CD4-positive, alpha-beta memory T cell (primary cell): ENCODE measurements at regions not wholly inside any gene's neighbourhood (a gene's known extent, or its start where the extent isn't known, plus 50 kb on each side); places are given as distances from the start of the nearest gene placed in this dataset.

Experiments used
- CTCF ChIA-PET: fragments of 350-600 bp; sonication (Branson Sonifier 250); formaldehyde crosslinking; loops from one replicate; lab custom pipeline; 2021; ENCODE audit warnings: inconsistent platforms; ENCODE audit not compliant: partially characterized antibody; lab: Charles Lee
- POLR2A ChIA-PET: fragments of 350-600 bp; sonication (Branson Sonifier 250); formaldehyde crosslinking; loops from one replicate; lab custom pipeline; 2021; ENCODE audit not compliant: partially characterized antibody; lab: Charles Lee
- DNase-seq, 5 donors: peaks; one replicate each; pipeline versions ENCODE4 v3.0.0 to v3.0.0-alpha.2; 2020 to 2022; ENCODE audit warnings: mixed read lengths in 1 of 5
- H3K27ac ChIP-seq: one replicate; pipeline ENCODE4 v1.7.0; 2013; ENCODE audit warnings: low read depth, low read length
- H3K27me3 ChIP-seq: 2 replicates; pipeline ENCODE4 v1.7.0; 2013; ENCODE audit warnings: mild to moderate bottlenecking, low read length, moderate library complexity; ENCODE audit not compliant: insufficient read depth
- H3K36me3 ChIP-seq: 2 replicates; pipeline ENCODE4 v1.7.0; 2013; ENCODE audit warnings: mild to moderate bottlenecking, low read length, moderate library complexity; ENCODE audit not compliant: insufficient read depth
- H3K4me1 ChIP-seq: 2 replicates; pipeline ENCODE4 v1.7.0; 2013; ENCODE audit warnings: mild to moderate bottlenecking, low read length, moderate library complexity; ENCODE audit not compliant: insufficient read depth
- H3K4me3 ChIP-seq, 2 donors: one replicate each; pipeline ENCODE4 v1.7.0; 2013; ENCODE audit warnings: low read length in 2 of 2, mild to moderate bottlenecking in 1 of 2
- H3K9me3 ChIP-seq, 2 donors: one replicate each; pipeline ENCODE4 v1.7.0; 2013; ENCODE audit warnings: low read length in 2 of 2, control low read depth in 1 of 2; ENCODE audit not compliant: control insufficient read depth in 1 of 2
- H3K27ac Mint-ChIP-seq, 7 donors: one replicate each; pipeline ENCODE4 v1.8.0; 2020 to 2021; ENCODE audit warnings: mixed read lengths in 7 of 7, mild to moderate bottlenecking in 6 of 7, inconsistent platforms in 3 of 7, moderate library complexity in 3 of 7
- H3K27me3 Mint-ChIP-seq, 2 donors: one replicate each; pipeline ENCODE4 v1.8.0; 2020 to 2021; ENCODE audit warnings: mixed read lengths in 2 of 2
- H3K36me3 Mint-ChIP-seq, 2 donors: one replicate each; pipeline ENCODE4 v1.8.0; 2020 to 2021; ENCODE audit warnings: mixed read lengths in 2 of 2, inconsistent platforms in 1 of 2, mild to moderate bottlenecking in 1 of 2
- H3K4me1 Mint-ChIP-seq, 4 donors: one replicate each; pipeline ENCODE4 v1.8.0; 2020 to 2021; ENCODE audit warnings: mixed read lengths in 4 of 4, mild to moderate bottlenecking in 1 of 4
- H3K4me3 Mint-ChIP-seq, 8 donors: one replicate each; pipeline ENCODE4 v1.8.0; 2020 to 2021; ENCODE audit warnings: mixed read lengths in 8 of 8, mild to moderate bottlenecking in 7 of 8, moderate library complexity in 6 of 8, inconsistent platforms in 3 of 8
- H3K9me3 Mint-ChIP-seq, 8 donors: one replicate each; pipeline ENCODE4 v1.8.0; 2020 to 2021; ENCODE audit warnings: mixed read lengths in 8 of 8, mild to moderate bottlenecking in 5 of 8, inconsistent platforms in 3 of 8, moderate library complexity in 1 of 8
- intact Hi-C: fragments of 100-400 bp; cut with micrococcal nuclease; formaldehyde crosslinking; loops from one replicate; pipeline ENCODE4 v1.15.1; 2023

GRCh38 chr4:92066485-92066884 is 237.3 kb upstream of the GRID2 start:
- no peaks in the 10 kb centered on the region for H3K36me3 Mint-ChIP-seq
- peaks cover 0 to 24% (median 12%) of the 10 kb centered on the region in 8 donors for H3K9me3 Mint-ChIP-seq
- no peaks in the 10 kb centered on the region for H3K36me3 ChIP-seq
- peaks cover 0 to 3% of the 10 kb centered on the region in 2 donors for H3K9me3 ChIP-seq
- H3K4me3 ChIP-seq: no peak overlapping the region
- DNase-seq: no peak
- H3K27ac ChIP-seq: no peak overlapping the region
- no peaks in the 10 kb centered on the region for H3K4me1 ChIP-seq
- intact Hi-C loops: no loop called here
- H3K27me3 Mint-ChIP-seq: no peaks in the 10 kb centered on the region
- no peak overlapping the region for H3K4me3 Mint-ChIP-seq
- H3K4me1 Mint-ChIP-seq: no peaks in the 10 kb centered on the region
- H3K27me3 ChIP-seq: no peaks in the 10 kb centered on the region
- POLR2A ChIA-PET: no interaction called here
- CTCF ChIA-PET: no interaction called here
- H3K27ac Mint-ChIP-seq: no peak overlapping the region

GRCh38 chr4:92071587-92071986 is 232.2 kb upstream of the GRID2 start:
- H3K4me1 Mint-ChIP-seq: no peaks in the 10 kb centered on the region
- intact Hi-C loops: no loop called here
- no peak overlapping the region for H3K27ac Mint-ChIP-seq
- no peaks in the 10 kb centered on the region for H3K36me3 Mint-ChIP-seq
- POLR2A ChIA-PET: no interaction called here
- H3K4me1 ChIP-seq: no peaks in the 10 kb centered on the region
- H3K4me3 ChIP-seq: no peak overlapping the region
- CTCF ChIA-PET: no interaction called here
- H3K27me3 Mint-ChIP-seq: no peaks in the 10 kb centered on the region
- no peak overlapping the region for H3K27ac ChIP-seq
- H3K27me3 ChIP-seq: no peaks in the 10 kb centered on the region
- H3K36me3 ChIP-seq: no peaks in the 10 kb centered on the region
- H3K4me3 Mint-ChIP-seq: no peak overlapping the region
- DNase-seq: no peak
- peaks cover 0 to 28% (median 19%) of the 10 kb centered on the region in 8 donors for H3K9me3 Mint-ChIP-seq
- H3K9me3 ChIP-seq: peaks cover 0 to 8% of the 10 kb centered on the region in 2 donors

- Histone ChIP-seq H3K9me3 (peaks cover 0 to 8% of the 10 kb centered on the region in 2 donors), H3K27me3 (no peaks in the 10 kb centered on the region), H3K27ac (no peak overlapping the region), H3K36me3 (no peaks in the 10 kb centered on the region), H3K4me1 (no peaks in the 10 kb centered on the region), H3K4me3 (no peak overlapping the region)
- Mint-ChIP-seq H3K4me1 (no peaks in the 10 kb centered on the region), H3K4me3 (no peak overlapping the region), H3K27ac (no peak overlapping the region), H3K36me3 (no peaks in the 10 kb centered on the region), H3K9me3 (peaks cover 0 to 24% (median 16%) of the 10 kb centered on the region in 8 donors), H3K27me3 (no peaks in the 10 kb centered on the region)
- ChIA-PET CTCF (no interaction called here), POLR2A (no interaction called here)
- no peak for DNase-seq
- intact Hi-C loops: no loop called here
These were observed 228.9 kb upstream of the GRID2 start for GRCh38 chr4:92074839-92075238.

GRCh38 chr4:92090887-92091286 is 212.9 kb upstream of the GRID2 start:
- Mint-ChIP-seq H3K27me3 (no peaks in the 10 kb centered on the region), H3K4me1 (no peaks in the 10 kb centered on the region), H3K36me3 (no peaks in the 10 kb centered on the region), H3K4me3 (no peak overlapping the region), H3K27ac (no peak overlapping the region), H3K9me3 (peaks cover 0 to 12% (median 6%) of the 10 kb centered on the region in 8 donors)
- Histone ChIP-seq H3K27ac (no peak overlapping the region), H3K9me3 (no peaks in the 10 kb centered on the region), H3K4me3 (no peak overlapping the region), H3K4me1 (no peaks in the 10 kb centered on the region), H3K27me3 (no peaks in the 10 kb centered on the region), H3K36me3 (no peaks in the 10 kb centered on the region)
- no peak for DNase-seq
- ChIA-PET CTCF (no interaction called here), POLR2A (no interaction called here)
- intact Hi-C loops: no loop called here

GRCh38 chr4:92091335-92091734 is 212.4 kb upstream of the GRID2 start:
- Histone ChIP-seq H3K4me1 (no peaks in the 10 kb centered on the region), H3K27ac (no peak overlapping the region), H3K27me3 (no peaks in the 10 kb centered on the region), H3K4me3 (no peak overlapping the region), H3K36me3 (no peaks in the 10 kb centered on the region), H3K9me3 (no peaks in the 10 kb centered on the region)
- CTCF ChIA-PET: no interaction called here
- Mint-ChIP-seq H3K36me3 (no peaks in the 10 kb centered on the region), H3K9me3 (peaks cover 0 to 12% (median 6%) of the 10 kb centered on the region in 8 donors), H3K27me3 (no peaks in the 10 kb centered on the region), H3K27ac (no peak overlapping the region), H3K4me3 (no peak overlapping the region), H3K4me1 (no peaks in the 10 kb centered on the region)
- POLR2A ChIA-PET: no interaction called here
- no peak for DNase-seq
- intact Hi-C loops: no loop called here

- H3K36me3 Mint-ChIP-seq: no peaks in the 10 kb centered on the region
- Histone ChIP-seq H3K9me3 (no peaks in the 10 kb centered on the region), H3K27me3 (no peaks in the 10 kb centered on the region), H3K4me3 (no peak overlapping the region), H3K36me3 (no peaks in the 10 kb centered on the region), H3K27ac (no peak overlapping the region), H3K4me1 (no peaks in the 10 kb centered on the region)
- DNase-seq: no peak
- H3K4me1 Mint-ChIP-seq: no peaks in the 10 kb centered on the region
- H3K9me3 Mint-ChIP-seq: peaks cover 0 to 19% (median 6%) of the 10 kb centered on the region in 8 donors
- intact Hi-C loops: no loop called here
- CTCF ChIA-PET: no interaction called here
- no peak overlapping the region for H3K27ac Mint-ChIP-seq
- POLR2A ChIA-PET: no interaction called here
- H3K27me3 Mint-ChIP-seq: no peaks in the 10 kb centered on the region
- no peak overlapping the region for H3K4me3 Mint-ChIP-seq
These were observed 203.9 kb upstream of the GRID2 start for GRCh38 chr4:92099861-92100260.

- H3K36me3 ChIP-seq: no peaks in the 10 kb centered on the region
- ChIA-PET CTCF (no interaction called here), POLR2A (no interaction called here)
- Mint-ChIP-seq H3K9me3 (peaks cover 0 to 19% (median 5%) of the 10 kb centered on the region in 8 donors), H3K4me1 (no peaks in the 10 kb centered on the region), H3K36me3 (no peaks in the 10 kb centered on the region), H3K27ac (no peak overlapping the region), H3K27me3 (no peaks in the 10 kb centered on the region), H3K4me3 (no peak overlapping the region)
- no peak overlapping the region for H3K27ac ChIP-seq
- H3K9me3 ChIP-seq: no peaks in the 10 kb centered on the region
- intact Hi-C loops: no loop called here
- H3K27me3 ChIP-seq: no peaks in the 10 kb centered on the region
- DNase-seq: no peak
- no peaks in the 10 kb centered on the region for H3K4me1 ChIP-seq
- H3K4me3 ChIP-seq: no peak overlapping the region
These were observed 202.8 kb upstream of the GRID2 start for GRCh38 chr4:92100975-92101374.

GRCh38 chr4:92101737-92102172 is 202.0 kb upstream of the GRID2 start:
- ChIA-PET CTCF (no interaction called here), POLR2A (no interaction called here)
- DNase-seq: no peak
- no peak overlapping the region for H3K4me3 ChIP-seq
- H3K9me3 ChIP-seq: no peaks in the 10 kb centered on the region
- Mint-ChIP-seq H3K27me3 (no peaks in the 10 kb centered on the region), H3K9me3 (peaks cover 0 to 19% (median 5%) of the 10 kb centered on the region in 8 donors), H3K4me1 (no peaks in the 10 kb centered on the region), H3K36me3 (no peaks in the 10 kb centered on the region), H3K27ac (no peak overlapping the region), H3K4me3 (no peak overlapping the region)
- no peaks in the 10 kb centered on the region for H3K36me3 ChIP-seq
- no peaks in the 10 kb centered on the region for H3K4me1 ChIP-seq
- H3K27me3 ChIP-seq: no peaks in the 10 kb centered on the region
- H3K27ac ChIP-seq: no peak overlapping the region
- intact Hi-C loops: no loop called here
